ENCODE measurements at regions not wholly inside any gene's neighbourhood (a gene's known extent, or its start where the extent isn't known, plus 50 kb on each side); places are given as distances from the start of the nearest gene placed in this dataset.
A peak's percentile ranks its signal among the peaks of the same experiment; 100 is the strongest.

GRCh38 chr7:94228223-94228622 lies 166.5 kb upstream of the COL1A2 start:
- no peak for DNase-seq (ENCODE audit: low spot score)
- no peak for FAIRE-seq

- FAIRE-seq, result no peak
- no peak for DNase-seq (ENCODE audit: low spot score)
These were observed 166.0 kb upstream of the COL1A2 start for GRCh38 chr7:94228678-94229077.

- FAIRE-seq, result no peak
- DNase-seq (ENCODE audit: low spot score), result no peak
These were observed 163.4 kb upstream of the COL1A2 start for GRCh38 chr7:94231305-94231704.

- DNase-seq (ENCODE audit: low spot score) (no peak), FAIRE-seq (no peak)
These were observed 157.7 kb upstream of the COL1A2 start for GRCh38 chr7:94236960-94237359.

- DNase-seq (ENCODE audit: low spot score) (no peak), FAIRE-seq (no peak)
These were observed 157.3 kb upstream of the COL1A2 start for GRCh38 chr7:94237417-94237816.

GRCh38 chr7:94239661-94240234 lies 154.9 kb upstream of the COL1A2 start:
- FAIRE-seq (no peak), DNase-seq (ENCODE audit: low spot score) (no peak)

GRCh38 chr7:94240902-94241301 lies 153.8 kb upstream of the COL1A2 start:
- FAIRE-seq (no peak), DNase-seq (ENCODE audit: low spot score) (no peak)

- DNase-seq (ENCODE audit: low spot score) (no peak), FAIRE-seq (no peak)
These were observed 153.2 kb upstream of the COL1A2 start for GRCh38 chr7:94241402-94241925.

GRCh38 chr7:94243066-94243711 lies 151.5 kb upstream of the COL1A2 start:
- DNase-seq (ENCODE audit: low spot score) (no peak), FAIRE-seq (no peak)

GRCh38 chr7:94244760-94245159 lies 149.9 kb upstream of the COL1A2 start:
- DNase-seq (ENCODE audit: low spot score) (no peak), FAIRE-seq (no peak)

GRCh38 chr7:94245500-94245899 lies 149.2 kb upstream of the COL1A2 start:
- FAIRE-seq, result no peak
- DNase-seq (ENCODE audit: low spot score), result no peak

- DNase-seq (ENCODE audit: low spot score) (no peak), FAIRE-seq (no peak)
These were observed 146.7 kb upstream of the COL1A2 start for GRCh38 chr7:94247970-94248369.

- DNase-seq (ENCODE audit: low spot score) (no peak), FAIRE-seq (no peak)
These were observed 145.1 kb upstream of the COL1A2 start for GRCh38 chr7:94249631-94250030.

- FAIRE-seq (no peak), DNase-seq (ENCODE audit: low spot score) (no peak)
These were observed 144.6 kb upstream of the COL1A2 start for GRCh38 chr7:94250124-94250523.

GRCh38 chr7:94250987-94251386 lies 143.7 kb upstream of the COL1A2 start:
- FAIRE-seq (no peak), DNase-seq (ENCODE audit: low spot score) (no peak)

- no peak for FAIRE-seq
- no peak for DNase-seq (ENCODE audit: low spot score)
These were observed 142.6 kb upstream of the COL1A2 start for GRCh38 chr7:94252124-94252523.

GRCh38 chr7:94252971-94253370 lies 141.7 kb upstream of the COL1A2 start:
- FAIRE-seq (no peak), DNase-seq (ENCODE audit: low spot score) (no peak)

GRCh38 chr7:94253686-94254085 lies 141.0 kb upstream of the COL1A2 start:
- FAIRE-seq, result no peak
- DNase-seq (ENCODE audit: low spot score), result no peak

- no peak for FAIRE-seq
- DNase-seq (ENCODE audit: low spot score), result no peak
These were observed 136.0 kb upstream of the COL1A2 start for GRCh38 chr7:94258418-94259300.

GRCh38 chr7:94261067-94261466 lies 133.6 kb upstream of the COL1A2 start:
- FAIRE-seq, result no peak
- DNase-seq (ENCODE audit: low spot score), result no peak

GRCh38 chr7:94264756-94265155 lies 129.9 kb upstream of the COL1A2 start:
- DNase-seq (ENCODE audit: low spot score) (no peak), FAIRE-seq (no peak)

GRCh38 chr7:94265456-94265855 lies 129.2 kb upstream of the COL1A2 start:
- FAIRE-seq, result peak; percentile 52

More at GRCh38 chr7:94265456-94265855, 129.2 kb upstream of the COL1A2 start:
- no peak for DNase-seq (ENCODE audit: low spot score)

Data from RCC 7860 (cell line).